GM12891 (cell line): ENCODE measurements at regions not wholly inside any gene's neighbourhood (a gene's known extent, or its start where the extent isn't known, plus 50 kb on each side); places are given as distances from the start of the nearest gene placed in this dataset.

ENCODE experiments used
- PAX5 ChIP-seq: IDR thresholded peaks from 2 replicates; pipeline ENCODE4 v1.6.1; 2011; ENCODE audit warnings: low read length, moderate library complexity, mild to moderate bottlenecking; ENCODE audit not compliant: insufficient read depth, severe bottlenecking
- POLR2A ChIP-seq: IDR thresholded peaks from 2 replicates; pipeline ENCODE4 v1.6.1; 2011; ENCODE audit warnings: low read depth, low read length, control low read depth
- POLR2AphosphoS5 ChIP-seq: IDR thresholded peaks from 2 replicates; pipeline ENCODE4 v1.6.1; 2011; ENCODE audit warnings: low read depth, low read length, control low read depth
- SPI1 ChIP-seq: IDR thresholded peaks from 2 replicates; pipeline ENCODE4 v1.6.1; 2011; ENCODE audit warnings: low read depth, low read length, control low read depth
- TAF1 ChIP-seq: IDR thresholded peaks from 2 replicates; pipeline ENCODE4 v1.6.1; 2011; ENCODE audit warnings: low read depth, low read length, control low read depth

DNA sequence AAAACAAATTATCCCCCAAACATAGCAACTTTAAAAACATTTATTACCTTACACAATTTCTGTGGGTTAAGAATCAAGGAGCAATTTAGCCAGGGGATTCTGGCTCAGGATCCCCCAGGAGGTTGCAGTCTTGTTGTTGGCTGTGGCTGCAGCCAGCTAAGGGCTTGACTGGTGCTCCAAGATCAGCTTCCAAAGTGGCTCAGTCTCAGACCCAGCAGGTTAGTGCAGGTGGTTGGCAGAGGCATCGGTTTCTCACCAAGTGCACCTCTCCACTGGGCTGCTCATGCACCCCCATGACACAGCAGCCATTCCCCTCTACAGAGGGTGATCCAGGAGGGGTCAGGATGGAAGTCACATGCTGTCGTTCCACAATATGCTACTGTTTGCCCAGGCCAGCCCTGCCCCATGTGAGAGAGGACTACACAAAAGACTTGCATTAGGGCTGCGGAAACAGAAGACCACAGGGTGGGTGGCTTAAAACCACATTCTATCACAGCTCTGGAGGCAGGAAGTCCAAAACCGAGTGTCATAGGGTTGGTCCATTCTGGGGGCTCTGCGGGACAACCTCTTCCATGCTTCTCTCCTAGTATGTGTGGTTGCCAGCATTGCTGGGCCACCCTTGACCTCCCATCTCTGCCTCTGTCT, 125.8 kb downstream of the C6orf118 start:
- TF ChIP-seq POLR2AphosphoS5 (no peak), POLR2A (no peak), SPI1 (no peak), PAX5 (no peak), TAF1 (no peak)
